ENCODE measurements at regions not wholly inside any gene's neighbourhood (a gene's known extent, or its start where the extent isn't known, plus 50 kb on each side); places are given as distances from the start of the nearest gene placed in this dataset.

GRCh38 chr15:57767481-57767880 is 61.0 kb downstream of the POLR2M start:
- ATAC-seq (no peak), DNase-seq (no peak)
- Mint-ChIP-seq H3K36me3 (ENCODE audit: insufficient read depth) (peaks cover 3% of the 10 kb centered on the region), H3K4me1 (ENCODE audit: low read depth) (peaks cover 5% of the 10 kb centered on the region), H3K27me3 (ENCODE audit: low read depth) (no peaks in the 10 kb centered on the region), H3K9me3 (no peaks in the 10 kb centered on the region), H3K4me3 (no peak overlapping the region)

DNA sequence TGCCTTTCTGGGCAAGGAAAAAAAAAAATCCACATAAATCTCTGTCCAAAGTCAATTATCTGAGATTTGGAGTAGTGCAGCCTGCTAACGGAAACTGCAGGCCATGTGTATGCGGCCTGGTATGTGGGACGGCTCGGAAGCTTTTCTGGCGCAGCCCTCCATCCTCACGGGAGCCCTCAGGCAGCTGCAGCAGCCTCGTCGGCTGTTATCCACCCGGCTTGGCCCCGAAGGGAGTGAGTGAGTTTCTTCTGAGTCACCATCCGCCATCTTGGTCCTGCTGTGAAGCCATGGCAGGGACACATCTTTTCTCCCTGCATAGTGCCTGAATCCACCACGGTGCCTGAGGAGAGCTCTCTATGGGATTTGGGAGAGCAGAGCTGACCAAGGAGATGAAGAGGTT is 62.8 kb downstream of the POLR2M start:
- Mint-ChIP-seq H3K36me3 (ENCODE audit: insufficient read depth) (no peaks in the 10 kb centered on the region), H3K9me3 (no peaks in the 10 kb centered on the region), H3K4me1 (ENCODE audit: low read depth) (peaks cover 5% of the 10 kb centered on the region), H3K4me3 (no peak overlapping the region), H3K27me3 (ENCODE audit: low read depth) (no peaks in the 10 kb centered on the region)
- ATAC-seq, result no peak
- DNase-seq, result no peak

DNA sequence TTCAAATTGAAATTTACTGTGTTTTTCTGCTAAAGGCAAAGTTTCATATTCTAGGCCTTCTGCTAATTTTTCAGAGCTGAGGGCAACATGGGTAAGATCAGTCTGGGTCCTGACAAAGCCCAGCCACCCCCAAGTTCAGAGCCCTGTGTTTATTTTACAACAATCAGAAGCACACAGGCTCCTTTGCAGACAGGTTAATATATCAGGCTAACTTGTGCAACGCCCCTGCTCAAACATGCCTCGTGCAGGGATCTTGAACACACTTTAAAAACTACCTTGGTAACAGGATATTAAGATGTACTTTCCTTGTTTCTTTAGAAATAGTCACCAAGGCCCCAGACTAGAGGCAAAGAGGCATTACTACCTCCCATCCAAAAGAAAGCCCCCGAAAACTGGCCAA is 64.0 kb downstream of the POLR2M start:
- H3K36me3 Mint-ChIP-seq (ENCODE audit: insufficient read depth), result no peaks in the 10 kb centered on the region
- H3K27me3 Mint-ChIP-seq (ENCODE audit: low read depth), result no peaks in the 10 kb centered on the region
- ATAC-seq (no peak), DNase-seq (no peak)
- no peaks in the 10 kb centered on the region for H3K9me3 Mint-ChIP-seq
- no peak overlapping the region for H3K4me3 Mint-ChIP-seq
- H3K4me1 Mint-ChIP-seq (ENCODE audit: low read depth), result peaks cover 5% of the 10 kb centered on the region

- H3K36me3 Mint-ChIP-seq (ENCODE audit: insufficient read depth), result no peaks in the 10 kb centered on the region
- DNase-seq, result no peak
- peak; percentile 51 to 59 for ATAC-seq
- peaks cover 9% of the 10 kb centered on the region for H3K4me1 Mint-ChIP-seq (ENCODE audit: low read depth)
- H3K27me3 Mint-ChIP-seq (ENCODE audit: low read depth), result no peaks in the 10 kb centered on the region
- no peaks in the 10 kb centered on the region for H3K9me3 Mint-ChIP-seq
- H3K4me3 Mint-ChIP-seq, result no peak overlapping the region
Measured at GRCh38 chr15:57772223-57772957, 65.9 kb downstream of the POLR2M start.

DNA sequence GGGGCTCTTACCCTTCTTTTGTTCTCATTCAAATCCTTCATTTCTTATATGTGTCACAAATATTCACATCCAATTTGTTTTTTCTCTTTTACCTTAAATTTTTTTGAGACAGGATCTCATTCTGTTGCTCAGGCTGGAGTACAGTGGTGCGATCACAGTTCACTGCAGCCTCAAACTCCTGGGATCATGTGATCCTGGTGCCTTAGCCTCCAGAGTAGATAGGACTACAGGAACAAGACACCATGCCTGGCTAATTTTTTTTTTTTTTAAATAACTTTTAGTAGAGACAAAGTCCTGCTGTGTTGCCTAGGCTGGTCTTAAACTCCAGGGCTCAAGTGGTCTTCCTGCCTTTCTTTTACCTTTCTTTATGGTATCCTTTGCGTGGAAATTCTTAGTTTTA is 66.5 kb downstream of the POLR2M start:
- no peaks in the 10 kb centered on the region for H3K36me3 Mint-ChIP-seq (ENCODE audit: insufficient read depth)
- peaks cover 14% of the 10 kb centered on the region for H3K4me1 Mint-ChIP-seq (ENCODE audit: low read depth)
- no peaks in the 10 kb centered on the region for H3K9me3 Mint-ChIP-seq
- DNase-seq (no peak), ATAC-seq (no peak)
- no peak overlapping the region for H3K4me3 Mint-ChIP-seq
- H3K27me3 Mint-ChIP-seq (ENCODE audit: low read depth), result no peaks in the 10 kb centered on the region

GRCh38 chr15:57777003-57777402 is 70.5 kb downstream of the POLR2M start:
- peaks cover 24% of the 10 kb centered on the region for H3K4me1 Mint-ChIP-seq (ENCODE audit: low read depth)
- DNase-seq, result no peak
- peaks cover 3% of the 10 kb centered on the region for H3K36me3 Mint-ChIP-seq (ENCODE audit: insufficient read depth)
- H3K4me3 Mint-ChIP-seq, result no peak overlapping the region
- H3K9me3 Mint-ChIP-seq, result no peaks in the 10 kb centered on the region
- no peak for ATAC-seq
- H3K27me3 Mint-ChIP-seq (ENCODE audit: low read depth), result no peaks in the 10 kb centered on the region

DNA sequence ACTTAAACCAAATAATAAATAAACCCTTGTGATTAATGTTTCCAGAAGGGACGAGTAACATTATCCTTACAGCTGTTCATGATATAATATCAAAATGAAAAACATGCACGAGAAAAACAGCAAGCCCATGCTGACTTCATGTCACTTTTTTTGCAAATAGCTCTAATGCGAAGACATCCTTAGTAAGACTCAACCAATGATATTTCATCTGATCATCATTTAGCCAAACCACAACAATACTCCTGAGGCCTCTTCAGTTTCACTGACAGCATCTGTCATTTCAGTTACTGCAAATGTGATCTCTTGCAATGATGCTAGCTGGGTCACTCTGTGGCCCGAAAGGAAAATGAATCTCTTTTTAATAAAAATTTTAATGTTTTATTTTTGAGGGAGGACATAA is 74.0 kb downstream of the POLR2M start:
- peaks cover 24% of the 10 kb centered on the region for H3K4me1 Mint-ChIP-seq (ENCODE audit: low read depth)

GRCh38 chr15:57782731-57783130 is 76.2 kb downstream of the POLR2M start:
- Mint-ChIP-seq H3K4me1 (ENCODE audit: low read depth) (peaks cover 14% of the 10 kb centered on the region), H3K27me3 (ENCODE audit: low read depth) (peaks cover 10% of the 10 kb centered on the region), H3K4me3 (no peak overlapping the region), H3K36me3 (ENCODE audit: insufficient read depth) (peaks cover 3% of the 10 kb centered on the region), H3K9me3 (no peaks in the 10 kb centered on the region)
- DNase-seq, result no peak
- ATAC-seq, result no peak

More for the DNA sequence above, 74.0 kb downstream of the POLR2M start:
- Mint-ChIP-seq H3K4me3 (no peak overlapping the region), H3K9me3 (no peaks in the 10 kb centered on the region), H3K36me3 (ENCODE audit: insufficient read depth) (peaks cover 3% of the 10 kb centered on the region), H3K27me3 (ENCODE audit: low read depth) (peaks cover 7% of the 10 kb centered on the region)
- DNase-seq, result no peak
- ATAC-seq, result no peak

DNA sequence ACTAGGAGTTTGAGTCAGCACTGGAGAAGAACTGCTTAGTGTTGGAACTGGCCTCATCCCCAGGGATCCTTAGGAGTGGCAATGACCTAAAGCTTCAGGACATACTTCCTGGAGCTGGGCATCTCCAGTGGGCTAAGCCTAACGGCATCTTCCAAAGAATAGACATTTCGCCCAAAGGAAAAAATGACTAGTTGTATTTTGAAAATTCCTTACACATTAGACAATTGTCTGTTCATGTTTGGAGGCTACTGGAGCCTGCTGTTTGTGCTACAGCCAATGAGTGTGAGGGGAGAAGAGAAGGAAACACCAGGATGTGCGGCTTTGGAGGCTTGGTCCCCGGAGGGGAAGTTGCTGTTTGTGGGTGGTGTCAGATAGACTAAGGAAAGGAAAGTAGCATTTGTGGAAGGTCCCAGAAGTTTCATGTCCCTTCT is 77.6 kb downstream of the POLR2M start:
- DNase-seq, result no peak
- peaks cover under 1% of the 10 kb centered on the region for H3K4me1 Mint-ChIP-seq (ENCODE audit: low read depth)
- peaks cover 12% of the 10 kb centered on the region for H3K27me3 Mint-ChIP-seq (ENCODE audit: low read depth)
- H3K36me3 Mint-ChIP-seq (ENCODE audit: insufficient read depth), result peaks cover under 1% of the 10 kb centered on the region
- ATAC-seq, result no peak
- no peak overlapping the region for H3K4me3 Mint-ChIP-seq
- H3K9me3 Mint-ChIP-seq, result no peaks in the 10 kb centered on the region

GRCh38 chr15:57785039-57785438 is 78.5 kb downstream of the POLR2M start:
- ATAC-seq (no peak), DNase-seq (no peak)
- no peak overlapping the region for H3K4me3 Mint-ChIP-seq
- H3K9me3 Mint-ChIP-seq, result no peaks in the 10 kb centered on the region
- H3K36me3 Mint-ChIP-seq (ENCODE audit: insufficient read depth), result no peaks in the 10 kb centered on the region
- no peaks in the 10 kb centered on the region for H3K4me1 Mint-ChIP-seq (ENCODE audit: low read depth)
- H3K27me3 Mint-ChIP-seq (ENCODE audit: low read depth), result peaks cover 15% of the 10 kb centered on the region

GRCh38 chr15:57785959-57786358 is 79.4 kb downstream of the POLR2M start:
- DNase-seq (no peak), ATAC-seq (peak in 1 of 2 donors; percentile 48)
- Mint-ChIP-seq H3K4me1 (ENCODE audit: low read depth) (no peaks in the 10 kb centered on the region), H3K4me3 (no peak overlapping the region), H3K36me3 (ENCODE audit: insufficient read depth) (no peaks in the 10 kb centered on the region), H3K9me3 (no peaks in the 10 kb centered on the region), H3K27me3 (ENCODE audit: low read depth) (peaks cover 15% of the 10 kb centered on the region)

GRCh38 chr15:57789225-57789624 is 82.7 kb downstream of the POLR2M start:
- Mint-ChIP-seq H3K4me3 (no peak overlapping the region), H3K9me3 (no peaks in the 10 kb centered on the region), H3K27me3 (ENCODE audit: low read depth) (peaks cover 19% of the 10 kb centered on the region), H3K36me3 (ENCODE audit: insufficient read depth) (no peaks in the 10 kb centered on the region), H3K4me1 (ENCODE audit: low read depth) (no peaks in the 10 kb centered on the region)
- ATAC-seq (no peak), DNase-seq (no peak)

GRCh38 chr15:57792724-57793449 is 86.4 kb downstream of the POLR2M start:
- DNase-seq, result no peak
- H3K4me3 Mint-ChIP-seq, result no peak overlapping the region
- no peaks in the 10 kb centered on the region for H3K36me3 Mint-ChIP-seq (ENCODE audit: insufficient read depth)
- no peaks in the 10 kb centered on the region for H3K9me3 Mint-ChIP-seq
- no peak for ATAC-seq
- H3K4me1 Mint-ChIP-seq (ENCODE audit: low read depth), result no peaks in the 10 kb centered on the region
- peaks cover 12% of the 10 kb centered on the region for H3K27me3 Mint-ChIP-seq (ENCODE audit: low read depth)

DNA sequence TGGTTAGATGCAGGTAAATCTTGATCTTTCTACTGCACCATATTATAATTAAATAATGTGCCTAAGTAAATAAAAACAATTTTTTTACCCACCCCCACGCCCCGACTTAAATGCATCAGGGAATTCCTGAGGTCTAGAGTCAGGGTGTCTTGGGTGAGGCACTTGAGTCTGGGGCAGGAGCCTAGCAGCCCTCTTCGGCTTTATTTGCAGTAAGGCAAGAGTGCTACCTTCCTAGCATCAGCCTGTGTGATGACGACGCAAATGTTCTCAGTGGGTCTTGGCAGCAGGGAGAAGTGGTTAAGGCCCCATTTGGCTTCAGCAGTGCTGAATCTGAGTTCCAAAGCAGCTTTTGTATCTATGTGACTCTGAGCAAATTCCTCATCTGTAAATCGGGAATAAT is 88.7 kb downstream of the POLR2M start:
- H3K4me1 Mint-ChIP-seq (ENCODE audit: low read depth), result no peaks in the 10 kb centered on the region
- H3K36me3 Mint-ChIP-seq (ENCODE audit: insufficient read depth), result no peaks in the 10 kb centered on the region
- no peaks in the 10 kb centered on the region for H3K9me3 Mint-ChIP-seq
- DNase-seq (no peak), ATAC-seq (no peak)
- H3K27me3 Mint-ChIP-seq (ENCODE audit: low read depth), result peaks cover 8% of the 10 kb centered on the region
- H3K4me3 Mint-ChIP-seq, result no peak overlapping the region

DNA sequence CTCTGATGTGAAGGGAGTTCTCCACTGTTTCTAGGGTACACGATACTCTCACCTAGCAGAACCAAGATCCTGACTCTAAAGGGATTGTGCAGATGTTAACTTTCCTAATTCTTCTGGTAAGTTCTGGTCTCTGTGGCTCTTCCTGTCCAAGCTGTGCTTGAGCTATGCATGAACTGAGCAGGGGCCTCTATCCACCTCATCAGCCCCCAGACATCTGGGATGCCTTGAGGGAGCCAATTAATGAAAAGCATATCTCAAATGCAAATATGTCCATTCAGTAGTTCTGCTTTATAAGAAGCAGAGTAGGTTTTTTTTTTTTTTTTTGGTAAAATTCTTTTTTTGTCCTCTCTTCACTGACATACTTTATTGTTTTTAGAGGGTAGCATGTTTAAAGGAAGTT is 89.6 kb downstream of the POLR2M start:
- ATAC-seq (no peak), DNase-seq (no peak)
- Mint-ChIP-seq H3K27me3 (ENCODE audit: low read depth) (peaks cover 8% of the 10 kb centered on the region), H3K9me3 (no peaks in the 10 kb centered on the region), H3K4me1 (ENCODE audit: low read depth) (no peaks in the 10 kb centered on the region), H3K4me3 (no peak overlapping the region), H3K36me3 (ENCODE audit: insufficient read depth) (no peaks in the 10 kb centered on the region)
